AG08396 (cell line): ENCODE measurements at regions not wholly inside any gene's neighbourhood (a gene's known extent, or its start where the extent isn't known, plus 50 kb on each side); places are given as distances from the start of the nearest gene placed in this dataset.

Experiments used
- DNase-seq: peaks from one replicate; pipeline ENCODE4 v3.0.0; 2012; ENCODE audit warnings: low spot score, mixed read lengths

- DNase-seq: no peak
Measured at GRCh38 chr3:94709249-94709902, 646.5 kb downstream of the NSUN3 start.

- DNase-seq: no peak
Measured at GRCh38 chr3:94714194-94714593, 651.3 kb downstream of the NSUN3 start.

DNA sequence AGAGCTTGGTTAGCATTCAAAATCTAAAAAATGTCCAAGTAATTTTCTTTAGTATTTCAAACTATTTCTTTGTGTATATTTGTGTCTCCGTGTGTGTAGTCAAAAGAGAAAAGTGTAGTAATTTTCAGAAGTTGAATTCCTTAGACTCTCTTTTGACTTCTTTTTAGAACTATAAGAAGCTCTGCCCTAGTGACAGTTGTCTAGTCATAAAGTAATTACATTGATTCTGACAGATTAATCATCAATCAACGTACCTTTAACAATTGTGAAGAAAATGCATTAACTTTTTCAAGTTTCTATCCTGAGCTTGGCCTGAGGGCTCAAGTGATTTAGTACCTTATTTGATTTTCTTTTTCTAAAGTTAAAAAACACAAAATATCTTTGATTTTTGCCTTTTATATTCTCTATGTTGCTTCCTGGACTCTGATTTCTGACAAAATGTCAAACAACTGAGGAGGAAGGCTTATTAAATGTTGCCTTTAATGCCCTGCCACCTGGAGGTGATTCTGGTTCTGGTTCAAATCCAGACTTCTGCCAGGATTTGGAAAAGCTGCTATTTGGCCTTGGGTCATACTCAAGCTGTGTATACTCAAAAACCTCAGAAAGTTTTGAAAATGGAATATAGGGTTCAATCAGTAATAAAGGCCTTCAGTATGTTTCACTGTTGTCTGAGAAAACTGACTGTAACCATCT lies 653.6 kb downstream of the NSUN3 start:
- DNase-seq: no peak

DNA sequence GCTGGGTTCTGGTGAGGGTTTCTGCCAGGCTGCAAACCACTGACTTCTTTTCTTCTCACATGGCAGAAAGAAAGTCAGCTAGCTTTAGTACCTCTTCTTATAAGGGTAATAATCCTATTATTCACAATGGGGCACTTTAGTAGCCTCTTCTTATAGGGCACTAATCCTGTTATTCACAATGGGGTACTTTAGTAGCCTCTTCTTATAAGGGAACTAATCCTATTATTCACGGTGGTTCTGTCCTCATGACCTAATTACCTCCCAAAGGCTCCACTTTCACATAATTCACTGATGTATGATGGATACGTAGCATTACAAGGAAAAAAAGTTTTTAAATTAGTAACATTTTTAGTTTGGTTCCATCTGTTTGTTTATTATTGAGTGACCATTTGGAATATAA lies 671.3 kb downstream of the NSUN3 start:
- no peak for DNase-seq

GRCh38 chr3:94735354-94735753 lies 672.5 kb downstream of the NSUN3 start:
- no peak for DNase-seq

- DNase-seq: no peak
Measured at GRCh38 chr3:94737116-94737515, 674.3 kb downstream of the NSUN3 start.

GRCh38 chr3:94739420-94739819 lies 676.6 kb downstream of the NSUN3 start:
- no peak for DNase-seq

DNA sequence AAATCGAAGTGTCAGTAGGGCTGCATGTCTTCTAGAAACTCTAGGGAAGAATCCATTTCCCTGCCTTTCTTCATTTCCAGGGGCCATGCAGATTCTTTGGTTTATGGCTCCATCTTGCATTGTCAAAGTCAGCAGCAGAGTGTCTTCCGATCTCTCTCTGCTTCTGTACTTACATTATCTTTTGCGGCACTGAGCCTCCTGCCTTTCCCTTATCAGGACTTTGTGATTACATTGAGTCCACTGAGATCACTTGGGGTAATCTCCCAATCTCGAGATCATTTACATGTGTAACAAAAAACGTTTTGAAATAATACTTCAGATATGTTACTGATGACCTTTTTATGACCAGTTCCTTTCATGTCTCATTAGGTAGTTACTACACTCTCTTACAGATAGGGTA lies 695.9 kb downstream of the NSUN3 start:
- no peak for DNase-seq

DNA sequence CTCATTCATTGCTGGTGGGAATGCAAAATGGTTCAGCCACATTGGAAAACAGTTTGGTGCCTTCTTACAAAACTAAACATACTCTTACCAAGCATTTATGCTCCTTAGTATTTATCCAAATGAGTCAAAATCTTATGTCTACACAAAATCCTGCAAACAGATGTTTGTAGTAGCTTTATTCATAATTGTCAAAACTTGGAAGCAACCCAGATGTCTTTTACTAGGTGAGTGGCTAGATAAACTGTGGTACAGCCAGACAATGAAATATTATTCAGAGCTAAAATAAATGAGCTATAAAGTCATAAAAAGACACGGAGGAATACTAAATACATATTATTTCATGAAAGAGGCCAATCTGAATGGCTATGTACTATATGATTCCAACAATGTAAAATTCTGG lies 709.5 kb downstream of the NSUN3 start:
- no peak for DNase-seq

DNA sequence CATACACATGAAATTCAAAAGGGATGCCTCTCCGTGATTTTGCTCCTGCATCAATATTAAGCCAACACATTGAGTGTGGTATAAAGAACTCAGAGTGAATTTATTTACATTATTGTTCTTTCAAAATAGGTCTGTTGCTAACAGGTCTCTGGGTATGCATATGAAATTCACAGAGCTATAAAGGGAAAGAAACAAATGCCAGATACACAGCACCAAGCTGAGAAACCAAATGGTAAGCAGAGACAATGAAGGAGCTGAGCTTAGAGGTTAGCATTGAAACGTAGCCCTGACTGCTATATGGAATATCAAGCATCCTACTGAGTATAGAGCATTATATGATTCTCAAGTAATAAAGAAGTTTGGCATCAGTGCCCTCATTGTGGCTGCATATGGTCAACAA lies 712.9 kb downstream of the NSUN3 start:
- no peak for DNase-seq

DNA sequence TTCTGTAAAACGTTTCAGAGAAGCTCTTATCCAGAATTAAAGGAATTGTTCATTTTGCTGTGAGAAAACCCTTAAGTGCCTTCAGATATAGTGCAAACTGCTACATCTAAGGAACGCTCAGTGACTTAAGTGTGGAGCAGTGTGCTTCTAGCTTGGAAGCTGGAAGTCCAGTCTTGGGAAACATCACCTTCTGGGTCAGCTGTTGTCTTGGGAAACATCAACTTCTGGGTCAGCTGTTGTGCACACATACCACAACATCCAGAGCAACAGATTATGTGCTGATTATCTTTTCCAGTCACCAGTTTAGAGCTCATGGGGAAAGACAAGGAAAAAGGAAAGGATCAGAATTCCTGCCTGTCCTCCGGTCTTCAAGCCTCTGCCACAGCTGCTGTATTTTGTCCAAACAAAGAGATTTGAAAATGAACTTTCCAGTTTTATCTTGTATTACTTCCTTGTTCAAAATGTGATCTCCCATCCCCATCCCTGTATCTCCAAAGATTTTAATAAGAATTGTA lies 713.6 kb downstream of the NSUN3 start:
- DNase-seq: no peak

- DNase-seq: no peak
Measured at GRCh38 chr3:94778289-94778688, 715.4 kb downstream of the NSUN3 start.

- DNase-seq: no peak
Measured at GRCh38 chr3:94778814-94779494, 716.1 kb downstream of the NSUN3 start.

DNA sequence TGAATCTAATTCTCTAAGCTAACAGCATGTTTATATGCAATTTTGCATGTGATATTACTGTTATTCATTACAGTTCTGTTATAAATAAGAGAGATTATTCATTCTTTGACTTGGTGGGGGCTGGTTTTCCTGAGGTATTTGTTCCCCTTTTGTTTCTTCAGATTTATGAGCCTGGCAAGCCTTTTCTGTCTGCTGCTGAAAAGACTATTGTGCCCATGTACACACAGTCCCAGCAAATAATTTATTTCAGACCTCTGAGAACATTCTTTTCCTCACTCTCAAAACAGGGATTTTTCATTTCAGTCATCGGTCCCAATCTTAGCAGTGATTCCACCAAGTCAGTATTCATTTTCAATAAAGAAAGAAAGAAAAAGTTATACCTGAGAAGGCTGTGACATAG lies 716.8 kb downstream of the NSUN3 start:
- no peak for DNase-seq

- DNase-seq: no peak
Measured at GRCh38 chr3:94784274-94784673, 721.4 kb downstream of the NSUN3 start.

- DNase-seq: no peak
Measured at GRCh38 chr3:94787066-94787465, 724.2 kb downstream of the NSUN3 start.

DNA sequence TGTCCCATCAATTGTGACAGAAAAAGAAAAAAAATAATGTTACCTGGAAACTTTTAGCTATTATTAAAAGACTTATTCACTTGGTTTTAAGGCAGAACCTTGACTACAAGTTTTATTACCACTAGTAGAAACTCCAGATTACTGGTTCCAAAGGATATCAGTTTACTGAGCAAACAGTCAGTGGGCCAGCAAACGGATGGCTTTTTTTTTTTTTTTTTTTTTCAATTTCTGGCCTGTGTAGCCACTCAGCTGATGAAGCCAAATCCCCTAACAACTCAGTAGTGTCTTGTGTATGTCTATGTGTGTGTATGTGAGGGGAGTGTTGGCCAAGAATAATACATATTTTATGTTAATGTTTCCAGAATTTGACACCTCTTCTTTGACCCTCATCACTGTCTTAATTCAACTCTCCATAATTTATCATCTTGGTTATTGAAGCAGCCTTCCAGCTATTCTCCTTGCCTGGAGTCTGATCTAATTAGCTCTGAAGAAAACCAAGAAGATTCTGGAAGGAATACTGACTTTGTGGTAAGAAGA lies 724.9 kb downstream of the NSUN3 start:
- DNase-seq: no peak

GRCh38 chr3:94794563-94794962 lies 731.7 kb downstream of the NSUN3 start:
- DNase-seq: no peak

DNA sequence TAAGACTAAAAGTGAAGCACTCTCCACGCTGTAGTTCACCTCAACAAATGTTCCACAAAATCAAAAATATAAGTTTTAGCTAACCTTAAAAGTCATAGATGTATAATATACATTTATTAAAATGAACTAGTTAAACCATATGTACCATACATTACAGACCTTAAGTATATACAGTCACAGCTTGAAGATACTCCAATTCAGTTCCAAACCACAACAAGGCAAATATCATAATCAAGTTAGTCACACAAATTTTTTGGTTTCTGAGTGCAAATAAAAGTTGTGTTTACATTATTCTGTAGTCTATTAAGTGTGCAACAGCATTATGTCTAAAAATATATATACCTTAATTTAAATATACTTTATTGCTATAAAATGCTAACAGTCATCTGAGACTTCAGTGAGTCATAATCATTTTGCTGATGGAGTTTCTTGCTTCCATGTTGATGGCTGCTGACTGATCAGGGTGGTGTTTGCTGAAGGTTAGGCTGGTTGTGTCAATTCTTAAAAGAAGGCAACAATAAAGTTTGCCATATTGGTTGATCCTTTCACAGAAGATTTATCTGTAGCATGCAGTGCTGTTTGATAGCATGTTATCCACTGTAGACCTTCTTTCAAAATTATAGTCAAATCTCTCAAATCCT lies 736.7 kb downstream of the NSUN3 start:
- DNase-seq: no peak

- DNase-seq: no peak
Measured at GRCh38 chr3:94811836-94812235, 749.0 kb downstream of the NSUN3 start.

DNA sequence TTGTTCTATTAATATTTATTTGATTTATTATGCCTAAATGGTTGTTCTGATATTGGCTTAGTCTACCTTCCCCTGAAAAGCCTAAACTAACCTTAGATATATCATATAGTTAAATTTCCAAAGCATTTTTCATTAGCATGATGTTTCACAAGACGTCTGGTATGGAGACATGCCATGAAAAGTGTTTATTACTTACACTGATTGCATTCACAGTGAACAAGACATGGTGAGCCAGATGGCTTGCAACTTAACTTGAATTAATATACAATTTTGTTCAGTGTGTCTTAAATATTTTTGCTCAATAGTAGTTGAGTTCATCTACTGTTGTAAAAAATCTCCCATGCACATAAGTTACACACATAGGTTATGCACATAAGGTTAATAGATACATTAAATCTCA lies 758.4 kb downstream of the NSUN3 start:
- DNase-seq: no peak

GRCh38 chr3:94822298-94822697 lies 759.4 kb downstream of the NSUN3 start:
- no peak for DNase-seq
